ENCODE measurements at regions not wholly inside any gene's neighbourhood (a gene's known extent, or its start where the extent isn't known, plus 50 kb on each side); places are given as distances from the start of the nearest gene placed in this dataset.

DNA sequence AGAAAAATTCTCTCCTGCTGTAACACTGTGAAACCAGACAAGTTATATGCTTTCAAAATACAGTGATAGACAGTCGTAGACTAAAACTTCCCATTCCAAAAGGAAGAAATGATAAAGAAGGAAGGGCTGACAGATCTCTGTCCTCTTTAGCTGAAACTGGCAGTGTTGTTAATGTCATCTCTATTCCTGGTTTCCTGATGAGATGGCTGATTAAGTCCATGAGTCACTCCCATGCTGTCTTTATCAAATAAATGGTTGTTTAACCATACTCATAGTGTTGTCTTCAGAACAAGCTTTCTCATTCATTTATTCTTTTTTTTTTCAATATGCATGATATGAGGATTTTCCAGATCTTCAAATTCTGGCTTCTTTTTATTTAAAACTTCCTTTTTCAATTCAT lies 952.2 kb upstream of the WWC1 start:
- no peak for TF ChIP-seq CTCF (IDR thresholded peaks at IDR 0.05; ENCODE audit: insufficient read depth, low read length)
- H3K4me3 ChIP-seq (ENCODE audit: low read depth, low read length) = no peak overlapping the region
- DNase-seq (ENCODE audit: low read depth) = no peak

DNA sequence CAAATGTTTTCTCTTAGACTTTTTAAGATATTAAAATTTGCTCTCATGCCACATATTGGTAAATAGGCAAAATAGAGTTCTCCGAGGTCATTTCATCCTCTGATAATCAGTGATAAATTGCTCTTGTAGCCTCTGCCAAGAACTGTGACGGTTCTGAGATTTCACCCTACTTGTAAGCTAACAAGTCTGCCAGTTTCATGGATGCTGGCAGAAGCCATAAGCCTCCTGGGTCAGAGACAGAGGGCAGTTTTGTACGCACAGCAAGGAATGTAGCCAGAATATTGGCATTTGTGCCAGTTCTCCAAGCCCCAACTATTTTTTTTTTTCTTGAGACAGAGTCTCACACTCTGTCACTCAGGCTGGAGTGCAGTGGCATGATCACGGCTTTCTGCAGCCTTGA lies 945.0 kb upstream of the WWC1 start:
- H3K4me3 ChIP-seq (ENCODE audit: low read depth, low read length) = no peak overlapping the region
- no peak for DNase-seq (ENCODE audit: low read depth)
- no peak for TF ChIP-seq CTCF (IDR thresholded peaks at IDR 0.05; ENCODE audit: insufficient read depth, low read length)

- no peak for TF ChIP-seq CTCF (IDR thresholded peaks at IDR 0.05; ENCODE audit: insufficient read depth, low read length)
- DNase-seq (ENCODE audit: low read depth) = no peak
- H3K4me3 ChIP-seq (ENCODE audit: low read depth, low read length) = no peak overlapping the region
Observed at GRCh38 chr5:167348251-167348926, 943.1 kb upstream of the WWC1 start.

GRCh38 chr5:167348980-167349379 lies 942.5 kb upstream of the WWC1 start:
- H3K4me3 ChIP-seq (ENCODE audit: low read depth, low read length) = no peak overlapping the region
- DNase-seq (ENCODE audit: low read depth) = no peak
- no peak for TF ChIP-seq CTCF (IDR thresholded peaks at IDR 0.05; ENCODE audit: insufficient read depth, low read length)

DNA sequence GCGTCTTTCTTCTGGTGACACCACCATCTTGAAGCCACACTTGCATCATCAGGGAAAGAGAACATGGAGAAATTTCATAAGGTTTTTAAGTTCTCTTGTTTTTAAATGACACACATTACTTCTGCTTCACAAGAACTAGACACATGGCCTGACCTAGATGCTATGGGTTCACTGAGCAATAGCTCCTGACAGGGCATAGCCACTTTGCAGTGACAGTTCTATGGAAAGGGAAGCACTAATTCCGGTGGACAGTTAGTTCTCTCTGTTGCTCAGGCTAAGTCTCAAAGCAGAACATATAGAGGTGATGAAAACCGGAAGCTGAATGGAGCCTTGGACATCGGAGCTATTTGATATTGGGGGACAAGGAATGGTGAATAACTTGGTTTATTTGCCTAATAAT lies 940.1 kb upstream of the WWC1 start:
- no peak overlapping the region for H3K4me3 ChIP-seq (ENCODE audit: low read depth, low read length)
- DNase-seq (ENCODE audit: low read depth) = no peak
- TF ChIP-seq CTCF (IDR thresholded peaks at IDR 0.05; ENCODE audit: insufficient read depth, low read length) = no peak

- DNase-seq (ENCODE audit: low read depth) = no peak
- no peak overlapping the region for H3K4me3 ChIP-seq (ENCODE audit: low read depth, low read length)
- no peak for TF ChIP-seq CTCF (IDR thresholded peaks at IDR 0.05; ENCODE audit: insufficient read depth, low read length)
Observed at GRCh38 chr5:167352801-167353200, 938.6 kb upstream of the WWC1 start.

DNA sequence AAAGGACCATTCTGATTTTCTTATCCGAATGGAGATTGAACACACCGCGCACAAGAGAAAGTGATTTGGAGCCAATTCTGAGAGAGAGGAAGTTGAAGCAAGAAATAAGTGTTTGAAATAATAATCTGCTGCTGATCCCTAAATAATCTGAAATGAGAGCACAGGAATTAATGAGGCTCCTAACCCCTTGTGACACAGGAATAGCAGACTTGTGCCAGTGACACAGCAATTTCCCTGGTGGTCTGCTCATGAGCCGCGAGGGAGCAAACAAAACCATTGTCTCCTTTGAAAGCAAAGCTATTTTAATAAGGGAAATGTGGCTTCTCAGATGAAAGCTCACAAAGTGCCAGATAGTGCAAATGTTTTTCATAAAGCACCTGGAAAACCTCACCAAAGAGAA lies 936.1 kb upstream of the WWC1 start:
- H3K4me3 ChIP-seq (ENCODE audit: low read depth, low read length) = no peak overlapping the region
- no peak for TF ChIP-seq CTCF (IDR thresholded peaks at IDR 0.05; ENCODE audit: insufficient read depth, low read length)
- no peak for DNase-seq (ENCODE audit: low read depth)
